ENCODE measurements at regions not wholly inside any gene's neighbourhood (a gene's known extent, or its start where the extent isn't known, plus 50 kb on each side); places are given as distances from the start of the nearest gene placed in this dataset.

DNA sequence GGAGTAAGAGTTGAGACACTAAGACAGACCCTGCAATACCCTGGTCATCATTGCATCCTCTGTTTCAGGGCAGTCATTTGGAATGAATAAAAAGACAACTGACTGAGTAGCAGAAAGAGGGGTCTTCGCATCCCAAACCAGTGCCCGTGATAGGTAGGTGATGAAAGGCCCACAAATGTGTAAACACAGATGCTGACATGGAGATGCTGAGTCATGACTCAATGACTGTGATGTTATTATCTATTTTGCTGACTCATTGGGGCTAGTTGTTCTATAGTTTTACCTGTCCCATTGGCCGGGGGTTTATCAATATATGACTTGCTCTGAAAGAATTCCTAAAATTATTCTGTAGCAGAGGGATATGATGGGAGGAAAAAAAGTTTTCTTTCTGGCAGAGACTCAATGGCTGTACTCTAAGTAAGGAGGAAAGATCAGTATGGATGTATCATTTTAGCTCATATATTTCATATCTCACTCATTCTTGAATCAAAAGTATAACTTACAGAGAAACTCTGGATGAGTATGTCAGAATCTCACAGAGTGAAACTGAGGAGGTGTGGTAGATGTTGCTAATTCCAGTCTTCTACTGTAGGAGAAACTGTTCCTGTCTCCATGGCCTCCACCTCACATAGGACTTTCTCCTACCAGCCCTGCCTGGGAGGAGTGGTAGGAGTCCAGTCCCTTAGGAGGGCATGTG lies 119.9 kb upstream of the PREP start:
- TF ChIP-seq, protein P1, sequence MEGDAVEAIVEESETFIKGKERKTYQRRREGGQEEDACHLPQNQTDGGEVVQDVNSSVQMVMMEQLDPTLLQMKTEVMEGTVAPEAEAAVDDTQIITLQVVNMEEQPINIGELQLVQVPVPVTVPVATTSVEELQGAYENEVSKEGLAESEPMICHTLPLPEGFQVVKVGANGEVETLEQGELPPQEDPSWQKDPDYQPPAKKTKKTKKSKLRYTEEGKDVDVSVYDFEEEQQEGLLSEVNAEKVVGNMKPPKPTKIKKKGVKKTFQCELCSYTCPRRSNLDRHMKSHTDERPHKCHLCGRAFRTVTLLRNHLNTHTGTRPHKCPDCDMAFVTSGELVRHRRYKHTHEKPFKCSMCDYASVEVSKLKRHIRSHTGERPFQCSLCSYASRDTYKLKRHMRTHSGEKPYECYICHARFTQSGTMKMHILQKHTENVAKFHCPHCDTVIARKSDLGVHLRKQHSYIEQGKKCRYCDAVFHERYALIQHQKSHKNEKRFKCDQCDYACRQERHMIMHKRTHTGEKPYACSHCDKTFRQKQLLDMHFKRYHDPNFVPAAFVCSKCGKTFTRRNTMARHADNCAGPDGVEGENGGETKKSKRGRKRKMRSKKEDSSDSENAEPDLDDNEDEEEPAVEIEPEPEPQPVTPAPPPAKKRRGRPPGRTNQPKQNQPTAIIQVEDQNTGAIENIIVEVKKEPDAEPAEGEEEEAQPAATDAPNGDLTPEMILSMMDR (IDR thresholded peaks at IDR 0.05) = no peak
- no peak for TF ChIP-seq POLR2A (IDR thresholded peaks at IDR 0.05)

Measured in body of pancreas (tissue), 4 donors.